ENCODE measurements at regions not wholly inside any gene's neighbourhood (a gene's known extent, or its start where the extent isn't known, plus 50 kb on each side); places are given as distances from the start of the nearest gene placed in this dataset.

DNA sequence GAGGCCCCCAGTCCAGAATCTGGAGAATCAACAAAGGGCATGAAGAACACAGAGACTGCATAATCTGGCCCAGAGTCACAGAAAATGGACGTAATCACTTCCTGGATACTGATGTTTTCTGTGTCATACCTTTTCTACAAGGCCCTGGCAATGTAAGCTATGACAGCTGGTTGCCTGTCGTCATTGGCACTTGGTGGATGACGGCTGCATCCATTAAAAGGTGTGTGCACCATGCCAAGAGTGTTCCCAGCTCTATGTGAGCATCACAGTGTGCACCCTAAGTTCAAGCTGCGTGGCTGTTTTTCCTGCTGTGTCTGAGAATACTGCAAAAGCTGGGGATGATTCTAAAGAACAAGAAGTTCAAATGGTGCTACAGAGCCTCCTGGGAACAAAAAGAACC is 275.2 kb upstream of the CNR1 start (continued):
- TF ChIP-seq RB1 (IDR thresholded peaks at IDR 0.05; ENCODE audit: borderline replicate concordance) (no peak), STAT3 (IDR thresholded peaks at IDR 0.05; ENCODE audit: low read depth, low read length) (no peak), POLR2AphosphoS5 (IDR thresholded peaks at IDR 0.05; ENCODE audit: low read length) (no peak)
- TF ChIP-seq, protein P1, sequence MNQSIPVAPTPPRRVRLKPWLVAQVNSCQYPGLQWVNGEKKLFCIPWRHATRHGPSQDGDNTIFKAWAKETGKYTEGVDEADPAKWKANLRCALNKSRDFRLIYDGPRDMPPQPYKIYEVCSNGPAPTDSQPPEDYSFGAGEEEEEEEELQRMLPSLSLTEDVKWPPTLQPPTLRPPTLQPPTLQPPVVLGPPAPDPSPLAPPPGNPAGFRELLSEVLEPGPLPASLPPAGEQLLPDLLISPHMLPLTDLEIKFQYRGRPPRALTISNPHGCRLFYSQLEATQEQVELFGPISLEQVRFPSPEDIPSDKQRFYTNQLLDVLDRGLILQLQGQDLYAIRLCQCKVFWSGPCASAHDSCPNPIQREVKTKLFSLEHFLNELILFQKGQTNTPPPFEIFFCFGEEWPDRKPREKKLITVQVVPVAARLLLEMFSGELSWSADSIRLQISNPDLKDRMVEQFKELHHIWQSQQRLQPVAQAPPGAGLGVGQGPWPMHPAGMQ (IDR thresholded peaks at IDR 0.05; ENCODE audit: borderline replicate concordance) = no peak

- WGBS (ENCODE audit: insufficient coverage, insufficient replicate concordance, low lambda C conversion rate, missing lambda C conversion rate) = 32% methylated on average over 1 of the region's 1 CpG
- Histone ChIP-seq H3K27me3 (replicated peaks in 1 of 2; ENCODE audit: control insufficient read depth in 2 of 2, insufficient read depth in 2 of 2, low read length in 1 of 2) (no peaks in the 10 kb centered on the region), H3K36me3 (ENCODE audit: control insufficient read depth in 2 of 2, insufficient read depth in 2 of 2, low read length in 1 of 2) (no peaks in the 10 kb centered on the region), H3K27ac (ENCODE audit: control insufficient read depth, insufficient read depth) (no peak overlapping the region), H3K4me2 (ENCODE audit: control insufficient read depth, insufficient read depth) (no peak overlapping the region), H3K4me3 (0 out of 2 replicates have a peak overlapping the region, but pooled peaks have one; percentile 8), H3K4me1 (ENCODE audit: control insufficient read depth, insufficient read depth, low read length) (no peaks in the 10 kb centered on the region; the same call in 1 of the 2 replicates), H4K20me1 (ENCODE audit: control insufficient read depth, insufficient read depth) (no peaks in the 10 kb centered on the region), H2AFZ (ENCODE audit: control insufficient read depth, low read depth, low read length) (no peak overlapping the region), H3K79me2 (ENCODE audit: control insufficient read depth, insufficient read depth, low read length) (no peaks in the 10 kb centered on the region), H3K9me3 (replicated peaks; ENCODE audit: control insufficient read depth, insufficient read depth, low read length) (no peaks in the 10 kb centered on the region; the same call in 2 of the 3 replicates), H3K9ac (ENCODE audit: control insufficient read depth, insufficient read depth, low read length) (no peak overlapping the region)
- in situ Hi-C loops (cut with MboI) = no loop called here
- peak; percentile 74 for ATAC-seq
- no peak for DNase-seq (ENCODE audit: low read depth, low spot score)
- no TSS peak for BruUV-seq (replicated peaks)
- ChIA-PET CTCF (interaction anchor here (2.0 kb wide), 1 partner anchor 25 kb away, joined by 4 read pairs; no protein-coding TSS in a partner anchor), POLR2A (no interaction called here), SMC1A (ENCODE audit: uncharacterized antibody, unreplicated experiment) (interaction anchor here (1.3 to 2.9 kb wide), 2 partner anchors 13 to 23 kb away, joined by 3 to 8 read pairs; no protein-coding TSS in a partner anchor), RAD21 (ENCODE audit: unreplicated experiment) (interaction anchor here (0.8 to 1.5 kb wide), 2 partner anchors 16 to 66 kb away, joined by 3 to 5 read pairs; no protein-coding TSS in a partner anchor)
- no peak for FAIRE-seq
- peak; percentile 60; the same call in 1 of the 2 replicates for TF ChIP-seq FOXM1 (IDR thresholded peaks at IDR 0.05; ENCODE audit: low read depth, low read length)
- 0 out of 2 replicates have a peak, but pooled peaks have one; percentile 17 for TF ChIP-seq GABPA (IDR thresholded peaks at IDR 0.05; ENCODE audit: low read depth)
- peak; percentile 86 for TF ChIP-seq MEF2A (IDR thresholded peaks at IDR 0.05; ENCODE audit: insufficient read depth, low read depth, low read length)
- peak; percentile 74 for TF ChIP-seq NFIC (IDR thresholded peaks at IDR 0.05; ENCODE audit: low read depth, low read length)
- peak; percentile 29; the same call in 1 of the 2 replicates for TF ChIP-seq IRF4 (IDR thresholded peaks at IDR 0.05; ENCODE audit: low read depth, low read length)
- TF ChIP-seq BCL11A (IDR thresholded peaks at IDR 0.05; ENCODE audit: low read depth, low read length) = 0 out of 2 replicates have a peak, but pooled peaks have one; percentile 20
- TF ChIP-seq JUNB (IDR thresholded peaks at IDR 0.05) = peak; percentile 83
- 0 out of 4 replicates have a peak, but pooled peaks of 1 of the 2 experiments have one; percentile 19 for TF ChIP-seq SRF (IDR thresholded peaks at IDR 0.05; ENCODE audit: low read depth in 2 of 2, low read length in 2 of 2)
- TF ChIP-seq NR2F1 (conservative IDR thresholded peaks at IDR 0.05) = 0 out of 2 replicates have a peak, but pooled peaks have one; percentile 54
- 0 out of 2 replicates have a peak, but pooled peaks have one; percentile 19 for TF ChIP-seq ATF7 (IDR thresholded peaks at IDR 0.05; ENCODE audit: low read depth)
- TF ChIP-seq ZNF274 (IDR thresholded peaks at IDR 0.05; ENCODE audit: insufficient read depth, insufficient read length) = no peak
- TF ChIP-seq MEF2B (IDR thresholded peaks at IDR 0.05; ENCODE audit: partially characterized antibody, poor library complexity, severe bottlenecking) = peak; percentile 46
- TF ChIP-seq RUNX3 (IDR thresholded peaks at IDR 0.05; ENCODE audit: low read length) = peak; percentile 73; the same call in 1 of the 2 replicates
- no peak; a peak in 1 of 4 replicates for TF ChIP-seq CEBPB (IDR thresholded peaks at IDR 0.05; ENCODE audit: borderline replicate concordance in 1 of 2, low read depth in 2 of 2, low read length in 2 of 2)
- TF ChIP-seq BACH1 (IDR thresholded peaks at IDR 0.05; ENCODE audit: borderline replicate concordance) = no peak
- TF ChIP-seq ATF2 (IDR thresholded peaks at IDR 0.05; ENCODE audit: low read length) = peak; percentile 80
- TF ChIP-seq DPF2 (IDR thresholded peaks at IDR 0.05) = no peak
- intact Hi-C loops (cut with micrococcal nuclease; ENCODE audit: unreplicated experiment) = no loop called here
Observed at GRCh38 chr6:88428068-88428467, 261.9 kb upstream of the CNR1 start.
